GM12872 (cell line): ENCODE measurements at regions not wholly inside any gene's neighbourhood (a gene's known extent, or its start where the extent isn't known, plus 50 kb on each side); places are given as distances from the start of the nearest gene placed in this dataset.

Experiments used
- CTCF ChIP-seq: IDR thresholded peaks from 3 replicates; pipeline ENCODE4 v1.5.1; 2011; ENCODE audit warnings: low read depth, mild to moderate bottlenecking, low read length, moderate library complexity; ENCODE audit not compliant: insufficient read depth

GRCh38 chr22:22720724-22721261 lies 76.4 kb downstream of the GGTLC2 start:
- no peak for TF ChIP-seq CTCF

- no peak for TF ChIP-seq CTCF
Measured at GRCh38 chr22:22721681-22722354, 77.4 kb downstream of the GGTLC2 start.

- TF ChIP-seq CTCF = no peak
Measured at GRCh38 chr22:22728382-22728781, 84.0 kb downstream of the GGTLC2 start.

GRCh38 chr22:22730655-22731373 lies 86.4 kb downstream of the GGTLC2 start:
- TF ChIP-seq CTCF = no peak

- TF ChIP-seq CTCF = no peak
Measured at GRCh38 chr22:22731374-22731676, 86.9 kb downstream of the GGTLC2 start.

GRCh38 chr22:22733881-22734373 lies 89.5 kb downstream of the GGTLC2 start:
- no peak for TF ChIP-seq CTCF

- no peak for TF ChIP-seq CTCF
Measured at GRCh38 chr22:22735695-22736611, 91.5 kb downstream of the GGTLC2 start.
